Bronchial epithelial cell (primary cell): ENCODE measurements at regions not wholly inside any gene's neighbourhood (a gene's known extent, or its start where the extent isn't known, plus 50 kb on each side); places are given as distances from the start of the nearest gene placed in this dataset.

Experiments used
- DNase-seq: peaks from one replicate; pipeline ENCODE4 v3.0.0-alpha.2; 2010; ENCODE audit warnings: low read depth
- FAIRE-seq: peaks from 2 replicates; lab custom pipeline; 2011; peaks lifted over from hg19 to GRCh38; lab: Jason Lieb, UNC
- H3K27me3 ChIP-seq: 2 replicates; pipeline ENCODE4 v1.5.1; 2011; ENCODE audit warnings: low read length; ENCODE audit not compliant: control insufficient read depth, insufficient read depth
- H3K36me3 ChIP-seq: 2 replicates; pipeline ENCODE4 v1.5.1; 2011; ENCODE audit warnings: low read length; ENCODE audit not compliant: control insufficient read depth, insufficient read depth
- H3K4me3 ChIP-seq: 2 replicates; pipeline ENCODE4 v1.5.1; 2011; ENCODE audit warnings: mild to moderate bottlenecking, low read depth, low read length, control low read depth
- CTCF ChIP-seq: IDR thresholded peaks from 2 replicates; pipeline ENCODE4 v1.5.1; 2011; ENCODE audit warnings: mild to moderate bottlenecking, moderate library complexity, low read length, control low read depth, inconsistent platforms; ENCODE audit not compliant: insufficient read depth, severe bottlenecking

GRCh38 chr17:70862295-70862694 lies 693.0 kb downstream of the KCNJ2 start:
- Histone ChIP-seq H3K4me3 (no peak overlapping the region), H3K36me3 (no peaks in the 10 kb centered on the region), H3K27me3 (no peaks in the 10 kb centered on the region)
- no peak for FAIRE-seq
- TF ChIP-seq CTCF = no peak
- DNase-seq = no peak

- TF ChIP-seq CTCF = no peak
- no peak for DNase-seq
- H3K4me3 ChIP-seq = no peak overlapping the region
- H3K27me3 ChIP-seq = no peaks in the 10 kb centered on the region
- FAIRE-seq = no peak
- no peaks in the 10 kb centered on the region for H3K36me3 ChIP-seq
Measured at GRCh38 chr17:70863436-70864248, 694.3 kb downstream of the KCNJ2 start.

GRCh38 chr17:70865993-70866804 lies 696.9 kb downstream of the KCNJ2 start:
- Histone ChIP-seq H3K27me3 (no peaks in the 10 kb centered on the region), H3K36me3 (no peaks in the 10 kb centered on the region), H3K4me3 (no peak overlapping the region)
- TF ChIP-seq CTCF = no peak
- FAIRE-seq = no peak
- no peak for DNase-seq

- DNase-seq = no peak
- FAIRE-seq = no peak
Measured at GRCh38 chr17:70868149-70868548, 698.8 kb downstream of the KCNJ2 start.

GRCh38 chr17:70869402-70870085 lies 700.2 kb downstream of the KCNJ2 start:
- no peak for DNase-seq
- no peak for FAIRE-seq
- no peaks in the 10 kb centered on the region for H3K36me3 ChIP-seq
- no peaks in the 10 kb centered on the region for H3K27me3 ChIP-seq
- no peak overlapping the region for H3K4me3 ChIP-seq
- no peak for TF ChIP-seq CTCF

More at GRCh38 chr17:70868149-70868548, 698.8 kb downstream of the KCNJ2 start:
- Histone ChIP-seq H3K27me3 (no peaks in the 10 kb centered on the region), H3K36me3 (no peaks in the 10 kb centered on the region), H3K4me3 (no peak overlapping the region)
- TF ChIP-seq CTCF = no peak
